ENCODE measurements at regions not wholly inside any gene's neighbourhood (a gene's known extent, or its start where the extent isn't known, plus 50 kb on each side); places are given as distances from the start of the nearest gene placed in this dataset.

DNA sequence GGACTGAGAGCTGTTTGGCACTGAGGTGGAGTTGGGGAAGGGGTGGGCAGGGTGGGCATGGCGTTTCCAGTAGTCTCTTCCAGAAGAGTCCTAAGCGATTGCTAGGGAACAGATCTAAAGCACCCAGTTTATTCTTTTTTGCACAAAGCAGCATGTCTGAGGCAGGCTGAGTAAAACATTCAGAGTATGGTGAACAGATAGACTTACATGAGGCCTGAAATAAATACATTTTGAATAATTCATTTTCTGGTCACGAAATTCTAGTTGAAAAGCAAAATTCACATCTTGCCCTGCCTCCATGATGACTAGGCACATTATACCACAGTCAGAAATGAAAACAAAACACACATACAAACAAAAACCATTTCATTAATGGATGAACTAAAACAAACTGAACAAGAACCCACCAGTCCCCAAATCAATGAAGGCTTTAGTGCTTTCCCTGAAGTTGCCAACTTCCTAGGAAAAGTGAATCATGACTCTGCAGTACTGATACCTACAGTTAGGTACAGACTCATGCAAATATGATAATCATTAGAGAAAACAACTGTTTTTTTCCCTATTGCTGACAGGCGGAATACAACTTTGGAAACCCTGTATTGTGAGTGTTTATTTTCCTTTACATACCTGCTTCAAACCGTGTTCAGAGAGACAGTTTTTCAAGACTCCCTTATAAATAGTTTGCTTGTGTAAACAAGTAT lies 702.9 kb upstream of the POU3F2 start:
- no peak for TF ChIP-seq POLR2AphosphoS5 (IDR thresholded peaks at IDR 0.05)
- TF ChIP-seq, protein P1, sequence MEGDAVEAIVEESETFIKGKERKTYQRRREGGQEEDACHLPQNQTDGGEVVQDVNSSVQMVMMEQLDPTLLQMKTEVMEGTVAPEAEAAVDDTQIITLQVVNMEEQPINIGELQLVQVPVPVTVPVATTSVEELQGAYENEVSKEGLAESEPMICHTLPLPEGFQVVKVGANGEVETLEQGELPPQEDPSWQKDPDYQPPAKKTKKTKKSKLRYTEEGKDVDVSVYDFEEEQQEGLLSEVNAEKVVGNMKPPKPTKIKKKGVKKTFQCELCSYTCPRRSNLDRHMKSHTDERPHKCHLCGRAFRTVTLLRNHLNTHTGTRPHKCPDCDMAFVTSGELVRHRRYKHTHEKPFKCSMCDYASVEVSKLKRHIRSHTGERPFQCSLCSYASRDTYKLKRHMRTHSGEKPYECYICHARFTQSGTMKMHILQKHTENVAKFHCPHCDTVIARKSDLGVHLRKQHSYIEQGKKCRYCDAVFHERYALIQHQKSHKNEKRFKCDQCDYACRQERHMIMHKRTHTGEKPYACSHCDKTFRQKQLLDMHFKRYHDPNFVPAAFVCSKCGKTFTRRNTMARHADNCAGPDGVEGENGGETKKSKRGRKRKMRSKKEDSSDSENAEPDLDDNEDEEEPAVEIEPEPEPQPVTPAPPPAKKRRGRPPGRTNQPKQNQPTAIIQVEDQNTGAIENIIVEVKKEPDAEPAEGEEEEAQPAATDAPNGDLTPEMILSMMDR (IDR thresholded peaks at IDR 0.05) = no peak

Measured in sigmoid colon (tissue), 4 donors.